Keratinocyte (primary cell): ENCODE measurements at regions not wholly inside any gene's neighbourhood (a gene's known extent, or its start where the extent isn't known, plus 50 kb on each side); places are given as distances from the start of the nearest gene placed in this dataset.

Experiments used
- DNase-seq: peaks from one replicate; pipeline ENCODE4 v3.0.0-alpha.2; 2011; ENCODE audit warnings: low read depth, missing footprints, low spot score
- FAIRE-seq: peaks from 2 replicates; lab custom pipeline; 2011; peaks lifted over from hg19 to GRCh38; lab: Jason Lieb, UNC
- H2AFZ ChIP-seq: 2 replicates; pipeline ENCODE4 v1.6.0; 2012; ENCODE audit warnings: low read length, control low read depth, inconsistent platforms; ENCODE audit not compliant: control insufficient read depth
- H3K27ac ChIP-seq: 2 replicates; pipeline ENCODE4 v1.5.1; 2011; ENCODE audit warnings: low read length; ENCODE audit not compliant: control insufficient read depth, insufficient read depth
- H3K27me3 ChIP-seq: 3 replicates; pipeline ENCODE4 v1.6.0; 2011; ENCODE audit warnings: low read length; ENCODE audit not compliant: control insufficient read depth, insufficient read depth; ENCODE audit errors: extremely low read depth
- H3K36me3 ChIP-seq, 2 experiments: 2 replicates in 1 of 2; 3 replicates in 1 of 2; pipeline ENCODE4 v1.5.1; 2011; ENCODE audit warnings: low read length in 2 of 2, mild to moderate bottlenecking in 1 of 2; ENCODE audit not compliant: control insufficient read depth in 2 of 2, insufficient read depth in 2 of 2; ENCODE audit errors: extremely low read depth in 1 of 2
- H3K4me1 ChIP-seq: 3 replicates; pipeline ENCODE4 v1.5.1; 2011; ENCODE audit warnings: low read length; ENCODE audit not compliant: control insufficient read depth, insufficient read depth; ENCODE audit errors: extremely low read depth
- H3K4me2 ChIP-seq: 3 replicates; pipeline ENCODE4 v1.6.0; 2011; ENCODE audit warnings: low read depth, low read length; ENCODE audit not compliant: control insufficient read depth, insufficient read depth; ENCODE audit errors: extremely low read depth
- H3K4me3 ChIP-seq, 3 experiments: fragments of 200-600 bp in 1 of 3; sonication (generic) in 1 of 3; 2 replicates in 2 of 3; 3 replicates in 1 of 3; pipeline ENCODE4 v1.5.1; 2011 to 2016; ENCODE audit warnings: low read length in 3 of 3, mild to moderate bottlenecking in 3 of 3, control low read depth in 2 of 3, inconsistent platforms in 1 of 3, low read depth in 1 of 3, mixed read lengths in 1 of 3, mixed run types in 1 of 3, moderate library complexity in 1 of 3; ENCODE audit not compliant: control insufficient read depth in 2 of 3, insufficient read depth in 2 of 3; ENCODE audit errors: extremely low read depth in 1 of 3
- H3K79me2 ChIP-seq: 2 replicates; pipeline ENCODE4 v1.6.0; 2012; ENCODE audit warnings: low read length; ENCODE audit not compliant: control insufficient read depth, insufficient read depth
- H3K9ac ChIP-seq: 3 replicates; pipeline ENCODE4 v1.6.0; 2011; ENCODE audit warnings: low read length; ENCODE audit not compliant: control insufficient read depth, insufficient read depth; ENCODE audit errors: extremely low read depth
- H3K9me1 ChIP-seq: 3 replicates; pipeline ENCODE4 v1.6.0; 2011; ENCODE audit warnings: low read length; ENCODE audit not compliant: control insufficient read depth, insufficient read depth; ENCODE audit errors: extremely low read depth
- H3K9me3 ChIP-seq: 2 replicates; pipeline ENCODE4 v1.5.1; 2012; ENCODE audit warnings: low read depth, low read length; ENCODE audit not compliant: control insufficient read depth
- H4K20me1 ChIP-seq: 3 replicates; pipeline ENCODE4 v1.6.0; 2011; ENCODE audit warnings: low read length; ENCODE audit not compliant: control insufficient read depth, insufficient read depth; ENCODE audit errors: extremely low read depth
- EZH2 ChIP-seq: IDR thresholded peaks from one replicate; pipeline ENCODE4 v1.6.1; 2012; ENCODE audit warnings: inconsistent platforms, mild to moderate bottlenecking, low read length, moderate library complexity
- dilution Hi-C: fragments of 300-500 bp; cut with MboI; formaldehyde crosslinking; loops from one replicate; pipeline ENCODE4 v1.7.0; 2020; ENCODE audit warnings: low sequenced_read_pairs; ENCODE audit not compliant: extremely low pct_ligation_motif_present
- TF ChIP-seq, protein P1 (sequence below), 3 experiments: IDR thresholded peaks in 1 of 3; conservative IDR thresholded peaks in 1 of 3; optimal IDR thresholded peaks in 1 of 3; 2 replicates in 2 of 3; 3 replicates in 1 of 3; pipeline versions ENCODE3 to v1.5.1; 2011; ENCODE audit warnings: low read length in 3 of 3, mild to moderate bottlenecking in 3 of 3, moderate library complexity in 2 of 3, control low read depth in 1 of 3, inconsistent platforms in 1 of 3; ENCODE audit not compliant: insufficient read depth in 2 of 3; ENCODE audit errors: extremely low read depth in 1 of 3

DNA sequence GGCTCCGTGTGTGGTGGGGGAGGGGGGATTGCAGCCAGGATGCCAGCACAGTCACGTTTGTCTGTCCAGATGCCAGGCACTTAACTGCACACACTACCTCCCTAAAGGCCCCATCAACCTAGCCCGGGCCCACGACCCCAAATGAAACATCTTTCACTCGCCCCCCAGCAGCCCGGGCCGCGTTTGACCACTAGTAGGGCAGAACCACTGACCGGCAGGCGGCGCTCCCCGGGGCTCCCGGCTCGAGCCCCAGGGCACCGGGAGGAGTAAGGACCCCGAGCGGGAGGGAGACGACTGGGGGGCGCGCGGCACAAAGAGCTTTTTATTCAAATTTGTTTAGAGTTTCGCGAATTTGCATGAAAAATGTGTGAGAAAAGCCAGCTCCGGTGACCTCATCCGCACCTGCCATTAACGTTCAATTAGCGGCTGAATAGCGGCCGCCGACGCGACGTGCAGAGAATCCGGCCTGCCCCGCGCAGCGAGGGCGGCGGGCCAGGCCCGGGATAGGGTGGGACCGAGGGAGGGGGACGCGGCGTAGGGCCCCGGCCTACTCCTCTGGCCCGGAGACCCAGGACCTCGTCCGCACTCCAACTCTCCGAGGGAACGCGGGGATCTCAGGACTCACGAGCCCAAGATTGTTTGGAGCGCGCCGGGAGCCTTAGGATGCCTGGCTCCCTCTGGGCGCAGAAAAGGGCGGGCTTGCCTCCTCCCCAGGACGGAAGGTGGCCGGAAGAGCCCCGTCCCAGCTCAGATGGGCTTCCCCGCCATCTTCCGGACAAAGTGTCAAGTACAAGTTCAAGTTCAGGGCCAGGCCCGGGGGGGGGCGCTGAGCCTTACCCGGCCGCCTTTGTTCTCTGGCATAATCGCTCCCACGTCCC is 64.9 kb upstream of the POLG start:
- Histone ChIP-seq H3K36me3 (no peaks in the 10 kb centered on the region), H3K4me2 (peak overlapping the region; percentile 56), H3K9me1 (no peaks in the 10 kb centered on the region), H3K27ac (no peak overlapping the region), H2AFZ (no peak overlapping the region), H3K27me3 (peaks cover 80% of the 10 kb centered on the region), H3K9ac (no peak overlapping the region), H3K79me2 (no peaks in the 10 kb centered on the region), H4K20me1 (no peaks in the 10 kb centered on the region), H3K4me3 (peak overlapping the region in 1 of 3 experiments; percentile 37), H3K4me1 (peaks cover 12% of the 10 kb centered on the region), H3K9me3 (no peaks in the 10 kb centered on the region)
- TF ChIP-seq, protein P1, sequence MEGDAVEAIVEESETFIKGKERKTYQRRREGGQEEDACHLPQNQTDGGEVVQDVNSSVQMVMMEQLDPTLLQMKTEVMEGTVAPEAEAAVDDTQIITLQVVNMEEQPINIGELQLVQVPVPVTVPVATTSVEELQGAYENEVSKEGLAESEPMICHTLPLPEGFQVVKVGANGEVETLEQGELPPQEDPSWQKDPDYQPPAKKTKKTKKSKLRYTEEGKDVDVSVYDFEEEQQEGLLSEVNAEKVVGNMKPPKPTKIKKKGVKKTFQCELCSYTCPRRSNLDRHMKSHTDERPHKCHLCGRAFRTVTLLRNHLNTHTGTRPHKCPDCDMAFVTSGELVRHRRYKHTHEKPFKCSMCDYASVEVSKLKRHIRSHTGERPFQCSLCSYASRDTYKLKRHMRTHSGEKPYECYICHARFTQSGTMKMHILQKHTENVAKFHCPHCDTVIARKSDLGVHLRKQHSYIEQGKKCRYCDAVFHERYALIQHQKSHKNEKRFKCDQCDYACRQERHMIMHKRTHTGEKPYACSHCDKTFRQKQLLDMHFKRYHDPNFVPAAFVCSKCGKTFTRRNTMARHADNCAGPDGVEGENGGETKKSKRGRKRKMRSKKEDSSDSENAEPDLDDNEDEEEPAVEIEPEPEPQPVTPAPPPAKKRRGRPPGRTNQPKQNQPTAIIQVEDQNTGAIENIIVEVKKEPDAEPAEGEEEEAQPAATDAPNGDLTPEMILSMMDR (optimal IDR thresholded peaks at IDR 0.05 in 1 of 3, IDR thresholded peaks at IDR 0.05 in 1 of 3, conservative IDR thresholded peaks at IDR 0.05 in 1 of 3; ENCODE audit: extremely low read depth in 1 of 3, insufficient read depth in 2 of 3, low read length in 3 of 3): peak; percentile 20 to 48 (median 47)
- TF ChIP-seq EZH2: peak; percentile 95
- FAIRE-seq (no peak), DNase-seq (no peak)
- dilution Hi-C loops: no loop called here

DNA sequence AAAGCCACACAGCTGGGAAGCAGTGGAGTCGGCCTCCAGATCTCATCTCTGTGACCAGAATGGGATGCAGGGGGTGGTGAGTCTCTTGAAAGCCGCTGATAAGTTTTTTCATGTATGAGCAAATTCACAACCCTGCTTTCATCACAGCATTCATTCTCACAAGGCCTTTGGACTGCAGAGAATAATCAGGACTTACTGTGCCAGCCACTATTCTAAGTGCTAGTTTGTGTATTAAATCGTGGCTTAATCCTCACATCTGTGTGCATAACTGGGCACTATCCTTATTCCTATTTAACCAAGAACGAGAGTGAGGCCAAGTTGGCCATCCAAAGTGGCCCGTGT is 64.2 kb upstream of the POLG start:
- TF ChIP-seq, protein P1 (optimal IDR thresholded peaks at IDR 0.05 in 1 of 3, IDR thresholded peaks at IDR 0.05 in 1 of 3, conservative IDR thresholded peaks at IDR 0.05 in 1 of 3; ENCODE audit: extremely low read depth in 1 of 3, insufficient read depth in 2 of 3, low read length in 3 of 3): no peak
- TF ChIP-seq EZH2: no peak
- FAIRE-seq: no peak
- H3K9ac ChIP-seq: no peak overlapping the region
- no peak for DNase-seq
- no peak overlapping the region for H3K27ac ChIP-seq
- H2AFZ ChIP-seq: no peak overlapping the region
- H3K4me3 ChIP-seq: no peak overlapping the region
- no peak overlapping the region for H3K4me2 ChIP-seq
- H3K79me2 ChIP-seq: no peaks in the 10 kb centered on the region
- no peaks in the 10 kb centered on the region for H3K36me3 ChIP-seq
- no peaks in the 10 kb centered on the region for H3K9me3 ChIP-seq
- H4K20me1 ChIP-seq: no peaks in the 10 kb centered on the region
- H3K4me1 ChIP-seq: peaks cover 12% of the 10 kb centered on the region
- dilution Hi-C loops: no loop called here
- H3K9me1 ChIP-seq: no peaks in the 10 kb centered on the region
- H3K27me3 ChIP-seq: peaks cover 80% of the 10 kb centered on the region
